Hepatocyte (in vitro differentiated cells): ENCODE measurements at regions not wholly inside any gene's neighbourhood (a gene's known extent, or its start where the extent isn't known, plus 50 kb on each side); places are given as distances from the start of the nearest gene placed in this dataset.

ENCODE experiments used
- EZH2 ChIP-seq: fragments of 200-600 bp; sonication (generic); IDR thresholded peaks from 2 replicates; pipeline ENCODE4 v1.6.1; 2016; ENCODE audit warnings: antibody characterized with exemption, mild to moderate bottlenecking, borderline replicate concordance
- TF ChIP-seq, protein P1 (sequence below): fragments of 200-600 bp; sonication (generic); IDR thresholded peaks from 2 replicates; pipeline ENCODE4 v1.5.1; 2016; ENCODE audit warnings: antibody characterized with exemption, mild to moderate bottlenecking; ENCODE audit not compliant: poor library complexity

- TF ChIP-seq EZH2 = no peak
- TF ChIP-seq, protein P1, sequence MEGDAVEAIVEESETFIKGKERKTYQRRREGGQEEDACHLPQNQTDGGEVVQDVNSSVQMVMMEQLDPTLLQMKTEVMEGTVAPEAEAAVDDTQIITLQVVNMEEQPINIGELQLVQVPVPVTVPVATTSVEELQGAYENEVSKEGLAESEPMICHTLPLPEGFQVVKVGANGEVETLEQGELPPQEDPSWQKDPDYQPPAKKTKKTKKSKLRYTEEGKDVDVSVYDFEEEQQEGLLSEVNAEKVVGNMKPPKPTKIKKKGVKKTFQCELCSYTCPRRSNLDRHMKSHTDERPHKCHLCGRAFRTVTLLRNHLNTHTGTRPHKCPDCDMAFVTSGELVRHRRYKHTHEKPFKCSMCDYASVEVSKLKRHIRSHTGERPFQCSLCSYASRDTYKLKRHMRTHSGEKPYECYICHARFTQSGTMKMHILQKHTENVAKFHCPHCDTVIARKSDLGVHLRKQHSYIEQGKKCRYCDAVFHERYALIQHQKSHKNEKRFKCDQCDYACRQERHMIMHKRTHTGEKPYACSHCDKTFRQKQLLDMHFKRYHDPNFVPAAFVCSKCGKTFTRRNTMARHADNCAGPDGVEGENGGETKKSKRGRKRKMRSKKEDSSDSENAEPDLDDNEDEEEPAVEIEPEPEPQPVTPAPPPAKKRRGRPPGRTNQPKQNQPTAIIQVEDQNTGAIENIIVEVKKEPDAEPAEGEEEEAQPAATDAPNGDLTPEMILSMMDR = no peak
Measured at GRCh38 chrY:12244146-12244545, 456.9 kb upstream of the USP9Y start.
